BLaER1 treated with 17β-estradiol and CSF1 and Interleukin-3, amounts not matched to agents 10 nM and 100 nM (cell line): ENCODE measurements at regions not wholly inside any gene's neighbourhood (a gene's known extent, or its start where the extent isn't known, plus 50 kb on each side); places are given as distances from the start of the nearest gene placed in this dataset.

Experiments
- H3K27ac ChIP-seq, 11 experiments: shearing (Covaris generic); formaldehyde crosslinking; 2 replicates each; pipeline ENCODE4 v1.8.1; 2022
- H3K27me3 ChIP-seq, 11 experiments: shearing (Covaris generic); formaldehyde crosslinking; 2 replicates each; pipeline ENCODE4 v1.8.1; 2022
- H3K36me3 ChIP-seq, 11 experiments: shearing (Covaris generic); formaldehyde crosslinking; 2 replicates each; pipeline ENCODE4 v1.8.1; 2022
- H3K4me1 ChIP-seq, 10 experiments: shearing (Covaris generic); formaldehyde crosslinking; 2 replicates each; pipeline ENCODE4 v1.8.1; 2022
- H3K4me2 ChIP-seq, 11 experiments: shearing (Covaris generic); formaldehyde crosslinking; 2 replicates each; pipeline ENCODE4 v1.8.1; 2022
- H3K4me3 ChIP-seq, 10 experiments: shearing (Covaris generic); formaldehyde crosslinking; 2 replicates each; pipeline ENCODE4 v1.8.1; 2022
- H3K9ac ChIP-seq, 11 experiments: shearing (Covaris generic); formaldehyde crosslinking; 2 replicates each; pipeline ENCODE4 v1.8.1; 2022
- H3K9me3 ChIP-seq, 11 experiments: shearing (Covaris generic); formaldehyde crosslinking; replicated peaks in 1 of 11; 2 replicates each; pipeline ENCODE4 v1.8.1; 2022
- H4K20me1 ChIP-seq, 11 experiments: shearing (Covaris generic); formaldehyde crosslinking; 2 replicates each; pipeline ENCODE4 v1.8.1; 2022
- Cebpa-rat ChIP-seq, 11 experiments: shearing (Covaris generic); IDR thresholded peaks; 2 replicates each; pipeline ENCODE4 v1.8.1; 2022

DNA sequence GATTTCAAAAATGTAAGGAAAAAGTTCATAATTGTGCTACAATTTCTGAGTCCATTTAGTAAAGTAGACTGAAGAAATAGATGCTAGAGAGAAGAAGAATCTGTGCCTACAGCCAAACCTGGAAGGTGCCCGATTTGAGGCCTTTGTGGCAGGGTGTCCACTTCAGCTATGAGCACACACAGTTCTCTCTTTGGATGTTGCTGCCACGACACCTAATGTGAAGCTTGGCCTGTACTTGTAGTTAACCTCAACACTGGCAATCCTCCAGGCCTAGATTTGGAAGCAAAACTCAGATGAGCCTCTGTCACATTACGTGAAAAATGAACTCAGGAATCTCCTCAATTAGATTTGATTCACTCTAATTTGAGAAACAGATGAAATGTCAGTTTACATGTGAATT is 90.1 kb upstream of the LRP1B start:
- Histone ChIP-seq H3K9ac (no peak overlapping the region), H3K4me1 (peaks cover 5 to 53% (median 26%) of the 10 kb centered on the region in 10 experiments; a peak in 18 of 20 replicates), H3K27me3 (no peaks in the 10 kb centered on the region), H3K4me3 (no peak overlapping the region), H4K20me1 (no peaks in the 10 kb centered on the region), H3K4me2 (peak overlapping the region in 6 of 11 experiments; percentile 8 to 43 (median 31); a peak in 10 of 22 replicates), H3K27ac (peak overlapping the region in 1 of 11 experiments; percentile 26; a peak in 1 of 22 replicates), H3K9me3 (peaks cover 0 to 23% (median 15%) of the 10 kb centered on the region in 11 experiments; a peak in 15 of 22 replicates), H3K36me3 (no peaks in the 10 kb centered on the region)
- no peak for TF ChIP-seq Cebpa-rat (IDR thresholded peaks at IDR 0.05)

GRCh38 chr2:142220239-142220638 is 89.4 kb upstream of the LRP1B start:
- no peaks in the 10 kb centered on the region for H4K20me1 ChIP-seq
- no peak overlapping the region for H3K27ac ChIP-seq
- peaks cover 0 to 23% (median 15%) of the 10 kb centered on the region in 11 experiments; a peak in 12 of 22 replicates for H3K9me3 ChIP-seq
- H3K9ac ChIP-seq = no peak overlapping the region
- peak overlapping the region in 5 of 11 experiments; percentile 41 to 59 (median 52); a peak in 8 of 22 replicates for H3K4me2 ChIP-seq
- no peak overlapping the region for H3K4me3 ChIP-seq
- no peak for TF ChIP-seq Cebpa-rat (IDR thresholded peaks at IDR 0.05)
- no peaks in the 10 kb centered on the region for H3K27me3 ChIP-seq
- H3K36me3 ChIP-seq = no peaks in the 10 kb centered on the region
- H3K4me1 ChIP-seq = peaks cover 5 to 53% (median 26%) of the 10 kb centered on the region in 10 experiments; a peak in 18 of 20 replicates

GRCh38 chr2:142218471-142218870 is 87.7 kb upstream of the LRP1B start:
- H3K27me3 ChIP-seq = no peaks in the 10 kb centered on the region
- no peaks in the 10 kb centered on the region for H4K20me1 ChIP-seq
- no peaks in the 10 kb centered on the region for H3K36me3 ChIP-seq
- peak overlapping the region in 5 of 11 experiments; percentile 41 to 59 (median 50); a peak in 5 of 22 replicates for H3K4me2 ChIP-seq
- no peak for TF ChIP-seq Cebpa-rat (IDR thresholded peaks at IDR 0.05)
- H3K4me3 ChIP-seq = no peak overlapping the region
- H3K9me3 ChIP-seq = peaks cover 0 to 19% (median 8%) of the 10 kb centered on the region in 11 experiments; a peak in 10 of 22 replicates
- no peak overlapping the region for H3K9ac ChIP-seq
- peaks cover 5 to 52% (median 26%) of the 10 kb centered on the region in 10 experiments; a peak in 18 of 20 replicates for H3K4me1 ChIP-seq
- H3K27ac ChIP-seq = no peak overlapping the region

DNA sequence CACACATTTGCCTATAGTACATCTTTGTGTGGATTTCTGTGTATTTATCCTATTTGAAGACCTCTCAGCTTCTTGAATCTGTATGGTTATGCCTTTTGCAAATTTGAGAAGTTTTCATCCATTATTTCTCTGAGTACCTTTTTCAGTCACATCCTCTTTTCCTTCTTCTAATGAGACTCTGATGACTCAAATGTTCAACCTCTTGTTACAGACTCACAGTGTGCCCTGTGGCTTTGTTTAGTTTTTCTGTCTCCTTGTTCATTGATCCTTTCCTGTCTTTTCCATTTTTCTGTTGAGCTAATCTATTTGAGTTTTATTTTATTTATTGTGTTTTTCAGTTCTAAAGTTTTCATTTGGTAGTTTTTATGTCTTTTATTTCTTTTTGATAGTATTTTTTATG is 87.0 kb upstream of the LRP1B start:
- no peak overlapping the region for H3K27ac ChIP-seq
- peaks cover 5 to 45% (median 24%) of the 10 kb centered on the region in 10 experiments; a peak in 18 of 20 replicates for H3K4me1 ChIP-seq
- no peaks in the 10 kb centered on the region for H3K36me3 ChIP-seq
- TF ChIP-seq Cebpa-rat (IDR thresholded peaks at IDR 0.05) = no peak
- no peak overlapping the region for H3K4me2 ChIP-seq
- H3K4me3 ChIP-seq = no peak overlapping the region
- peaks cover 0 to 19% (median 8%) of the 10 kb centered on the region in 11 experiments; a peak in 10 of 22 replicates for H3K9me3 ChIP-seq
- H3K27me3 ChIP-seq = no peaks in the 10 kb centered on the region
- H3K9ac ChIP-seq = no peak overlapping the region
- no peaks in the 10 kb centered on the region for H4K20me1 ChIP-seq

DNA sequence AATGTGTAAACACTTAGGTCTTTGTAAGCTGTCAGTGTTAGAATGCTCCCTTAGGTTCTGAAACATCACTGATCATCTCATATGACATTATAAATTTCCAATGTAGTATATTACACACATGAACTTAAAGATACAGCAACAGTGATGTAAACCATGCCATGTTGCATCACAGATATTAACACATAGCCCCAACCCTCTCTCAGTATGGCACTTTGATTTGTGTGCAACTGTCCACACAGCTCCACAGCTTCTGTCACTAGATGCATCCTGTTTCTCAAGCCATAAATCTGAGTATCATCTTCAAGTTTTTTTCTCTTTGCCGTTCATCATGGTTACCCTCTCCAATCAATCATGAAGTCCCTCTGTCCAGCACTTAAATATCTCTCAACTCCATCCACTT is 69.2 kb upstream of the LRP1B start:
- no peaks in the 10 kb centered on the region for H3K27me3 ChIP-seq
- H4K20me1 ChIP-seq = no peaks in the 10 kb centered on the region
- H3K9me3 ChIP-seq = no peaks in the 10 kb centered on the region
- H3K4me2 ChIP-seq = 0 out of 22 replicates have a peak overlapping the region, but pooled peaks of 1 of the 11 experiments have one; percentile 12
- peaks cover 0 to 6% (median 0%) of the 10 kb centered on the region in 10 experiments; a peak in 2 of 20 replicates for H3K4me1 ChIP-seq
- no peak overlapping the region for H3K4me3 ChIP-seq
- no peaks in the 10 kb centered on the region for H3K36me3 ChIP-seq
- H3K9ac ChIP-seq = no peak overlapping the region
- no peak overlapping the region for H3K27ac ChIP-seq
- no peak for TF ChIP-seq Cebpa-rat (IDR thresholded peaks at IDR 0.05)

DNA sequence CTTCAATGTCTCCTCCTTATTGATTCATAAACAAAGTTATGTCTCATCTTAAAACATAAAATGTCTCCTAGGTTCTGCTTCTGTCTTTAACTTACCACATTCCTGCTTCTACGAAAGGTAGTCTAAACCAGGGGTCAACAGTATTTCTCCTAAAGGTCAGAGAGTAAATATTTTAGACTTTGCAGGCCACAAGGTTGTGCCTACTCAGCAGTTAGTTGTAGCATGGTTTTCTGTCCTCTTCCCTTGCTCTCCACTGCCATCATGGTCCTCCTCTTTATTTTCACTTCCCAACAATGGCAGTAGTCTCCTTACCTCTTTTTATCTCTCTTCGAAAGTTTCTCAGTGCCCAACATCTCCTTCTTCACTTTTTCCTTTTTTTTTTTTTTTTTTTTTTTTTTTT is 68.3 kb upstream of the LRP1B start:
- Histone ChIP-seq H4K20me1 (no peaks in the 10 kb centered on the region), H3K36me3 (no peaks in the 10 kb centered on the region), H3K9ac (no peak overlapping the region), H3K27me3 (no peaks in the 10 kb centered on the region), H3K4me1 (peaks cover 0 to 6% (median 0%) of the 10 kb centered on the region in 10 experiments; a peak in 2 of 20 replicates), H3K4me2 (no peak overlapping the region), H3K4me3 (no peak overlapping the region), H3K9me3 (no peaks in the 10 kb centered on the region), H3K27ac (no peak overlapping the region)
- no peak for TF ChIP-seq Cebpa-rat (IDR thresholded peaks at IDR 0.05)

DNA sequence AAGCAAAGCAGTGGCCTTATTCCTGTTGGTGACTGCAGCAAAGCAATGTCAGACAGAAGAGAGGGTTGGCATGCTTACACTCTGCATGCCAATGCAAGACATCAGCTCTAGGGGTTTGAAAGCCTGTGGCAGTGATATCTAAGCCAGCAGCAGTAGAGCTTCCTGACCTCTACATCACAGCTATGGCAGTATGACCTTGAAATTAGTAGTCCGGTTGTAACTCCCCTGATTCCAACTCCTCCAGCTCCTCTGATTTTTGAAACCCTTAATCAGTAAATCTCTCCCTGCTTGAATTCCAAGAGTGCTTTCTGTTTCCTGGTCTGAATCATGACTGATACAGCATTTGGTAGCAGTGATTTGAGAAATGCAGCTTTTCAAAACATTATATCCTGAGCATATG is 60.0 kb upstream of the LRP1B start:
- Histone ChIP-seq H3K4me1 (peaks cover 5 to 11% (median 8%) of the 10 kb centered on the region in 10 experiments; a peak in 14 of 20 replicates), H3K4me2 (no peak overlapping the region), H4K20me1 (no peaks in the 10 kb centered on the region), H3K9ac (no peak overlapping the region), H3K27me3 (no peaks in the 10 kb centered on the region), H3K36me3 (no peaks in the 10 kb centered on the region), H3K27ac (no peak overlapping the region), H3K9me3 (peaks cover 0 to 20% (median 9%) of the 10 kb centered on the region in 11 experiments; a peak in 15 of 22 replicates), H3K4me3 (no peak overlapping the region)
- TF ChIP-seq Cebpa-rat (IDR thresholded peaks at IDR 0.05) = no peak

DNA sequence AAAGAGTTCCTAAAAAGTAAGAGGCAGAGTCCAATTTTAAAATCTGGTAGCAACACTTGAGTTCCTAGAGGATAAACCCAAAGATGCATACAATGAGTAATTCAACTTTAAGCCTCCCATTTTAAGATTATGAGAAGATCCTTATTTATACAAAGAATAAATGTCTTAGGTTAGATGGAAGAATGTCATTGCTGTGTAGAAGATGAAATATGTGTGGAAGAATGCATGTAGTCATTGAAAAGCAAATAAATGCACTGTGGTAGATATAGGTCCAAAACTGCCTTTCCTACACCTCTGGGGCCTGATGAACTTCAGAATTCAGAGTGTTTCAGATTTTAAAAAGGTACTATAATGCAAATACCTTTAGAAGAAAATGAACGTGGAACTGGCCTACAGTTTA is 58.7 kb upstream of the LRP1B start:
- Histone ChIP-seq H3K4me2 (no peak overlapping the region), H3K27ac (0 out of 22 replicates have a peak overlapping the region, but pooled peaks of 1 of the 11 experiments have one; percentile 23)
- no peak for TF ChIP-seq Cebpa-rat (IDR thresholded peaks at IDR 0.05)

DNA sequence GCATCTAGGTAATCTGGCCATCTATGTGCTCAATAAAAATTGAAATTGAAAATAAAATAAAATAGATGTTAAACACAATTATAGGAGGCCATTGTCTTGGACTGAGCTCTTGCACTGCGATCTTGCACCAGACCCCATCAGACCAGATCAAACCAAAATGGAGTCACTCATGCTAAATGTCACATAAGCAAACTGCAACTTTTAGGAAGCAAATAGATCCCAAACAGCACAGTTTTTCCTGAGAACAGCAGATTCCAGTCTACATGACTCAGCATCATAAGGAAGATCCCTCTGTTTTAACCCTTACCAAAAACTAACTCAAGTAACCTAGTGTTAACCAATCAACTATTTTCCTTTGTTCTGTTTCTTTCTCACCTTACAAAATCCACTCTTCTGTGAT is 57.7 kb upstream of the LRP1B start:
- no peaks in the 10 kb centered on the region for H4K20me1 ChIP-seq
- no peak overlapping the region for H3K9ac ChIP-seq
- no peak overlapping the region for H3K4me3 ChIP-seq
- TF ChIP-seq Cebpa-rat (IDR thresholded peaks at IDR 0.05) = no peak
- H3K27me3 ChIP-seq = no peaks in the 10 kb centered on the region
- H3K9me3 ChIP-seq = peaks cover 5 to 31% (median 20%) of the 10 kb centered on the region in 11 experiments; a peak in 20 of 22 replicates
- H3K4me2 ChIP-seq = no peak overlapping the region
- H3K36me3 ChIP-seq = 0 out of 22 replicates have a peak, but pooled peaks cover 0 to 4% (median 0%) of the 10 kb centered on the region in 11 experiments
- H3K27ac ChIP-seq = peak overlapping the region in 4 of 11 experiments; percentile 88 to 98 (median 97); a peak in 4 of 22 replicates
- H3K4me1 ChIP-seq = peaks cover 15 to 28% (median 23%) of the 10 kb centered on the region in 10 experiments

More for the DNA sequence above, 58.7 kb upstream of the LRP1B start:
- Histone ChIP-seq H3K27me3 (no peaks in the 10 kb centered on the region), H3K9ac (no peak overlapping the region), H3K4me3 (no peak overlapping the region), H3K9me3 (peaks cover 0 to 21% (median 10%) of the 10 kb centered on the region in 11 experiments; a peak in 19 of 22 replicates), H3K4me1 (peaks cover 15 to 24% (median 20%) of the 10 kb centered on the region in 10 experiments), H4K20me1 (no peaks in the 10 kb centered on the region), H3K36me3 (no peaks in the 10 kb centered on the region)
